ENCODE measurements at regions not wholly inside any gene's neighbourhood (a gene's known extent, or its start where the extent isn't known, plus 50 kb on each side); places are given as distances from the start of the nearest gene placed in this dataset.

GRCh38 chr15:87527416-87527815, 729.1 kb downstream of the NTRK3 start:
- DNase-seq (ENCODE audit: low read depth, low spot score) = no peak
- intact Hi-C loops (cut with micrococcal nuclease; ENCODE audit: unreplicated experiment) (no loop called here), in situ Hi-C loops (cut with HindIII; ENCODE audit: low pct_unique_long_range_greater_than_20kb, low sequenced_read_pairs) (no loop called here)
- Histone ChIP-seq H3K27ac (ENCODE audit: low read length) (no peak overlapping the region), H3K4me3 (ENCODE audit: low read depth in 2 of 2, low read length in 2 of 2) (no peak overlapping the region), H3K9me3 (ENCODE audit: control insufficient read depth, insufficient read depth, low read depth, low read length) (no peaks in the 10 kb centered on the region), H3K27me3 (ENCODE audit: control insufficient read depth, insufficient read depth, low read length) (no peaks in the 10 kb centered on the region), H3K4me1 (ENCODE audit: control insufficient read depth, insufficient read depth, low read length) (no peaks in the 10 kb centered on the region), H3K36me3 (ENCODE audit: control insufficient read depth, insufficient read depth, low read length) (no peaks in the 10 kb centered on the region)
- POLR2A ChIA-PET = no interaction called here
- CTCF ChIA-PET = no interaction called here
- BruUV-seq (replicated peaks) = no TSS peak
- TF ChIP-seq, protein P1, sequence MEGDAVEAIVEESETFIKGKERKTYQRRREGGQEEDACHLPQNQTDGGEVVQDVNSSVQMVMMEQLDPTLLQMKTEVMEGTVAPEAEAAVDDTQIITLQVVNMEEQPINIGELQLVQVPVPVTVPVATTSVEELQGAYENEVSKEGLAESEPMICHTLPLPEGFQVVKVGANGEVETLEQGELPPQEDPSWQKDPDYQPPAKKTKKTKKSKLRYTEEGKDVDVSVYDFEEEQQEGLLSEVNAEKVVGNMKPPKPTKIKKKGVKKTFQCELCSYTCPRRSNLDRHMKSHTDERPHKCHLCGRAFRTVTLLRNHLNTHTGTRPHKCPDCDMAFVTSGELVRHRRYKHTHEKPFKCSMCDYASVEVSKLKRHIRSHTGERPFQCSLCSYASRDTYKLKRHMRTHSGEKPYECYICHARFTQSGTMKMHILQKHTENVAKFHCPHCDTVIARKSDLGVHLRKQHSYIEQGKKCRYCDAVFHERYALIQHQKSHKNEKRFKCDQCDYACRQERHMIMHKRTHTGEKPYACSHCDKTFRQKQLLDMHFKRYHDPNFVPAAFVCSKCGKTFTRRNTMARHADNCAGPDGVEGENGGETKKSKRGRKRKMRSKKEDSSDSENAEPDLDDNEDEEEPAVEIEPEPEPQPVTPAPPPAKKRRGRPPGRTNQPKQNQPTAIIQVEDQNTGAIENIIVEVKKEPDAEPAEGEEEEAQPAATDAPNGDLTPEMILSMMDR (IDR thresholded peaks at IDR 0.05) = no peak
- TF ChIP-seq TCF7L2 (IDR thresholded peaks at IDR 0.05; ENCODE audit: low read depth, low read length) = no peak
- no peak for TF ChIP-seq POLR2AphosphoS5 (IDR thresholded peaks at IDR 0.05; ENCODE audit: low read depth, low read length)
- no peak for TF ChIP-seq SIN3A (IDR thresholded peaks at IDR 0.05; ENCODE audit: borderline replicate concordance, insufficient read depth, low read depth, low read length)
- TF ChIP-seq, protein P2, sequence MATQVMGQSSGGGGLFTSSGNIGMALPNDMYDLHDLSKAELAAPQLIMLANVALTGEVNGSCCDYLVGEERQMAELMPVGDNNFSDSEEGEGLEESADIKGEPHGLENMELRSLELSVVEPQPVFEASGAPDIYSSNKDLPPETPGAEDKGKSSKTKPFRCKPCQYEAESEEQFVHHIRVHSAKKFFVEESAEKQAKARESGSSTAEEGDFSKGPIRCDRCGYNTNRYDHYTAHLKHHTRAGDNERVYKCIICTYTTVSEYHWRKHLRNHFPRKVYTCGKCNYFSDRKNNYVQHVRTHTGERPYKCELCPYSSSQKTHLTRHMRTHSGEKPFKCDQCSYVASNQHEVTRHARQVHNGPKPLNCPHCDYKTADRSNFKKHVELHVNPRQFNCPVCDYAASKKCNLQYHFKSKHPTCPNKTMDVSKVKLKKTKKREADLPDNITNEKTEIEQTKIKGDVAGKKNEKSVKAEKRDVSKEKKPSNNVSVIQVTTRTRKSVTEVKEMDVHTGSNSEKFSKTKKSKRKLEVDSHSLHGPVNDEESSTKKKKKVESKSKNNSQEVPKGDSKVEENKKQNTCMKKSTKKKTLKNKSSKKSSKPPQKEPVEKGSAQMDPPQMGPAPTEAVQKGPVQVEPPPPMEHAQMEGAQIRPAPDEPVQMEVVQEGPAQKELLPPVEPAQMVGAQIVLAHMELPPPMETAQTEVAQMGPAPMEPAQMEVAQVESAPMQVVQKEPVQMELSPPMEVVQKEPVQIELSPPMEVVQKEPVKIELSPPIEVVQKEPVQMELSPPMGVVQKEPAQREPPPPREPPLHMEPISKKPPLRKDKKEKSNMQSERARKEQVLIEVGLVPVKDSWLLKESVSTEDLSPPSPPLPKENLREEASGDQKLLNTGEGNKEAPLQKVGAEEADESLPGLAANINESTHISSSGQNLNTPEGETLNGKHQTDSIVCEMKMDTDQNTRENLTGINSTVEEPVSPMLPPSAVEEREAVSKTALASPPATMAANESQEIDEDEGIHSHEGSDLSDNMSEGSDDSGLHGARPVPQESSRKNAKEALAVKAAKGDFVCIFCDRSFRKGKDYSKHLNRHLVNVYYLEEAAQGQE (IDR thresholded peaks at IDR 0.05; ENCODE audit: insufficient read depth in 1 of 2, low read depth in 2 of 2, low read length in 1 of 2) = no peak
- ATAC-seq = no peak

DNA sequence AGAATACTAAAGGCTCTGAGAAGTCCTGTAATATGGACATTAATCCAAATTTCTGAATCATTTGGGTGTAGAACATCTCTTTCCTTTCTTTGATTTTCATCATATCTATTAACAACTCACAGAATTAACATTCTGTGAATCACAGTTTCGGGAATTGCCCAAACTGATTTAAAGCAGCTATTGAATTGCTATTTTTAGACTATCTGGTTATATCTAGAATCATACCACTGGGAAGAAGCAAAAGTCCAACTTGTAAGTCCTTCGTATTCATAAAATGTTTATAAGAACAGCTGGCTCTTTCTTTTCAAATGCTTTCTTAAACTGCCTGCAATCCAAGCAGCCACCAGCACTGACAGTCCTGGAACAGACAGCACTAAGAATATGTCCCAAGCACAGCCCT, 733.0 kb downstream of the NTRK3 start:
- Histone ChIP-seq H3K36me3 (ENCODE audit: control insufficient read depth, insufficient read depth, low read length) (no peaks in the 10 kb centered on the region), H3K4me1 (ENCODE audit: control insufficient read depth, insufficient read depth, low read length) (no peaks in the 10 kb centered on the region), H3K27me3 (ENCODE audit: control insufficient read depth, insufficient read depth, low read length) (no peaks in the 10 kb centered on the region), H3K27ac (ENCODE audit: low read length) (no peak overlapping the region), H3K9me3 (ENCODE audit: control insufficient read depth, insufficient read depth, low read depth, low read length) (no peaks in the 10 kb centered on the region), H3K4me3 (ENCODE audit: low read depth in 2 of 2, low read length in 2 of 2) (no peak overlapping the region)
- no TSS peak for BruUV-seq (replicated peaks)
- DNase-seq (ENCODE audit: low read depth, low spot score) = no peak
- intact Hi-C loops (cut with micrococcal nuclease; ENCODE audit: unreplicated experiment) = no loop called here
- no peak for ATAC-seq
- in situ Hi-C loops (cut with HindIII; ENCODE audit: low pct_unique_long_range_greater_than_20kb, low sequenced_read_pairs) = no loop called here
- POLR2A ChIA-PET = no interaction called here
- CTCF ChIA-PET = no interaction called here
- TF ChIP-seq POLR2AphosphoS5 (IDR thresholded peaks at IDR 0.05; ENCODE audit: low read depth, low read length) (no peak), TCF7L2 (IDR thresholded peaks at IDR 0.05; ENCODE audit: low read depth, low read length) (no peak), SIN3A (IDR thresholded peaks at IDR 0.05; ENCODE audit: borderline replicate concordance, insufficient read depth, low read depth, low read length) (no peak)
- TF ChIP-seq, protein P2 (IDR thresholded peaks at IDR 0.05; ENCODE audit: insufficient read depth in 1 of 2, low read depth in 2 of 2, low read length in 1 of 2) = no peak
- TF ChIP-seq, protein P1 (IDR thresholded peaks at IDR 0.05) = no peak
